A673 (cell line): ENCODE measurements at regions not wholly inside any gene's neighbourhood (a gene's known extent, or its start where the extent isn't known, plus 50 kb on each side); places are given as distances from the start of the nearest gene placed in this dataset.

ENCODE experiments used
- CTCF ChIP-seq: fragments of 300-800, 200-600 bp; sonication (generic); conservative IDR thresholded peaks from 2 replicates; pipeline ENCODE4 v1.5.1; 2017; ENCODE audit warnings: low read depth, mild to moderate bottlenecking, antibody characterized with exemption, low read length, moderate library complexity, mixed read lengths
- EZH2 ChIP-seq: fragments of 200-600 bp; sonication (generic); IDR thresholded peaks from 2 replicates; pipeline ENCODE4 v1.6.1; 2017; ENCODE audit warnings: borderline replicate concordance, low read depth, mild to moderate bottlenecking, mixed read lengths, antibody characterized with exemption, low read length; ENCODE audit not compliant: poor library complexity, severe bottlenecking

GRCh38 chr3:66165660-66166059, 55.1 kb upstream of the SLC25A26 start:
- TF ChIP-seq CTCF (no peak), EZH2 (no peak)
